K562 (cell line): ENCODE measurements at regions not wholly inside any gene's neighbourhood (a gene's known extent, or its start where the extent isn't known, plus 50 kb on each side); places are given as distances from the start of the nearest gene placed in this dataset.

Experiments
- ATAC-seq: fragments of 200-7000 bp; cut with Tn5 transposase; 3 replicates; pipeline ENCODE4 v1.9.1; 2020; ENCODE audit warnings: moderate library complexity
- BruUV-seq: library from RNA; stranded (reverse); fragments of 400-500 nt; replicated peaks from 2 replicates; lab custom pipeline; 2021; lab: Mats Ljungman, UMichigan
- CTCF ChIA-PET: fragments of 300-600 bp; formaldehyde crosslinking; extraction: SDS; loops from one replicate; lab custom pipeline; 2021; ENCODE audit warnings: low intra/inter-chr PET ratio; lab: Yijun Ruan, JAX
- POLR2A ChIA-PET: fragments of 300-600, 350-650 bp; sonication (Branson Sonifier 250); formaldehyde crosslinking; extraction: SDS; loops from one replicate; lab custom pipeline; 2021; ENCODE audit warnings: antibody characterized with exemption, inconsistent platforms; lab: Yijun Ruan, JAX
- DNase-seq, 4 experiments: peaks; one replicate each; pipeline versions ENCODE4 v3.0.0 to v3.0.0-alpha.2; 2011 to 2018; ENCODE audit warnings: low spot score in 3 of 4, mixed read lengths in 3 of 4; ENCODE audit errors: extremely low read depth in 1 of 4
- FAIRE-seq: peaks from 2 replicates; lab custom pipeline; 2011; peaks lifted over from hg19 to GRCh38; lab: Jason Lieb, UNC
- H2AFZ ChIP-seq: 2 replicates; pipeline ENCODE4 v1.6.0; 2011; ENCODE audit warnings: low read depth, low read length, control low read depth, inconsistent platforms
- H3K27ac ChIP-seq: fragments of 200-600 bp; 3 replicates; pipeline ENCODE4 v1.8.0; 2011; ENCODE audit warnings: low read depth, mild to moderate bottlenecking, control low read depth, inconsistent platforms, low read length, moderate library complexity, mixed read lengths; ENCODE audit errors: extremely low read depth
- H3K27me3 ChIP-seq, 2 experiments: fragments of 300-600 bp in 1 of 2; 2 replicates in 1 of 2; 3 replicates in 1 of 2; pipeline versions ENCODE4 v1.6.0 to v1.8.0; 2011; ENCODE audit warnings: inconsistent platforms in 2 of 2, low read length in 2 of 2, mild to moderate bottlenecking in 1 of 2, mixed read lengths in 1 of 2, moderate library complexity in 1 of 2; ENCODE audit not compliant: control insufficient read depth in 2 of 2, insufficient read depth in 2 of 2
- H3K36me3 ChIP-seq: fragments of 300-600 bp; 3 replicates; pipeline ENCODE4 v1.8.0; 2011; ENCODE audit warnings: mild to moderate bottlenecking, low read length, inconsistent platforms; ENCODE audit not compliant: control insufficient read depth, insufficient read depth
- H3K4me1 ChIP-seq, 2 experiments: fragments of 200-600 bp in 1 of 2; replicated peaks in 1 of 2; 2 replicates in 1 of 2; 3 replicates in 1 of 2; pipeline versions ENCODE4 v1.5.1 to v1.8.0; 2011; ENCODE audit warnings: inconsistent platforms in 2 of 2, low read length in 2 of 2, mild to moderate bottlenecking in 1 of 2, mixed read lengths in 1 of 2, moderate library complexity in 1 of 2; ENCODE audit not compliant: control insufficient read depth in 2 of 2, insufficient read depth in 2 of 2
- H3K4me2 ChIP-seq: 2 replicates; pipeline ENCODE4 v1.6.1; 2011; ENCODE audit warnings: low read length, control low read depth, inconsistent platforms, mixed read lengths; ENCODE audit not compliant: insufficient read depth
- H3K4me3 ChIP-seq: fragments of 200-600 bp; sonication (generic), shearing (Covaris generic); 2 replicates; pipeline ENCODE4 v1.5.1; 2016; ENCODE audit warnings: control low read depth, inconsistent platforms
- H3K79me2 ChIP-seq: fragments of 200-600 bp; 3 replicates; pipeline ENCODE4 v1.8.0; 2011; ENCODE audit warnings: low read length, inconsistent platforms; ENCODE audit not compliant: control insufficient read depth, insufficient read depth
- H3K9ac ChIP-seq, 2 experiments: 2 replicates each; pipeline versions ENCODE4 v1.6.0 to v1.6.1; 2011; ENCODE audit warnings: low read depth in 2 of 2, low read length in 2 of 2, control low read depth in 1 of 2, inconsistent platforms in 1 of 2, mild to moderate bottlenecking in 1 of 2, mixed read lengths in 1 of 2; ENCODE audit not compliant: insufficient read depth in 1 of 2
- H3K9me1 ChIP-seq: one replicate; pipeline ENCODE4 v1.6.0; 2011; ENCODE audit warnings: inconsistent platforms, mild to moderate bottlenecking, low read length, moderate library complexity; ENCODE audit not compliant: control insufficient read depth, insufficient read depth
- H3K9me3 ChIP-seq: replicated peaks from 2 replicates; pipeline ENCODE4 v1.5.1; 2011; ENCODE audit warnings: low read depth, low read length, inconsistent platforms; ENCODE audit not compliant: control insufficient read depth, insufficient read depth
- H4K20me1 ChIP-seq: replicated peaks from 2 replicates; pipeline ENCODE4 v1.6.1; 2011; ENCODE audit warnings: low read length, inconsistent platforms, mixed read lengths; ENCODE audit not compliant: control insufficient read depth, insufficient read depth
- DMBX1 ChIP-seq: fragments of 250-450 bp; sonication (Bioruptor Pico); IDR thresholded peaks from 2 replicates; pipeline ENCODE4 v1.8.0; 2022; ENCODE audit warnings: inconsistent platforms, mild to moderate bottlenecking, moderate library complexity, borderline replicate concordance
- GATAD2A ChIP-seq: fragments of 450-650 bp; IDR thresholded peaks from 2 replicates; pipeline ENCODE4 v1.6.1; 2017
- HCFC1 ChIP-seq: IDR thresholded peaks from 2 replicates; pipeline ENCODE4 v1.6.1; 2012; ENCODE audit warnings: low read depth, low read length, improper control_type of control experiment
- HDAC1 ChIP-seq, 2 experiments: fragments of 450-650 bp; IDR thresholded peaks; 2 replicates each; pipeline ENCODE4 v1.6.1; 2016 to 2017; ENCODE audit warnings: inconsistent platforms in 1 of 2, mild to moderate bottlenecking in 1 of 2, moderate library complexity in 1 of 2
- KAT7 ChIP-seq: sonication (generic); formaldehyde crosslinking; IDR thresholded peaks from 2 replicates; pipeline ENCODE4 v1.8.0; 2022; ENCODE audit warnings: missing genetic modification reagents, mild to moderate bottlenecking, borderline replicate concordance
- LEF1 ChIP-seq: fragments of 450-650 bp; IDR thresholded peaks from 2 replicates; pipeline ENCODE4 v1.6.1; 2016; ENCODE audit warnings: mild to moderate bottlenecking
- NR4A1 ChIP-seq, 2 experiments: fragments of 250-450 bp in 1 of 2; fragments of 450-650 bp in 1 of 2; sonication (Bioruptor Pico) in 1 of 2; IDR thresholded peaks; 2 replicates each; pipeline versions ENCODE4 v1.4.0 to v1.6.1; 2016 to 2020; ENCODE audit warnings: mild to moderate bottlenecking in 2 of 2, missing compliant biosample characterization in 1 of 2, missing genetic modification characterization in 1 of 2, moderate library complexity in 1 of 2
- POU5F1 ChIP-seq: fragments of 150-350 bp; IDR thresholded peaks from 2 replicates; pipeline ENCODE4 v1.6.1; 2014; ENCODE audit warnings: borderline replicate concordance, low read length, low read depth, mild to moderate bottlenecking; ENCODE audit not compliant: partially characterized antibody
- RBM15 ChIP-seq: fragments of 200-400 bp; formaldehyde crosslinking; IDR thresholded peaks from 2 replicates; pipeline ENCODE4 v1.6.1; 2018; ENCODE audit warnings: mild to moderate bottlenecking, low read length, moderate library complexity; ENCODE audit not compliant: insufficient read depth
- RCOR1 ChIP-seq, 2 experiments: IDR thresholded peaks; 2 replicates each; pipeline ENCODE4 v1.6.1; 2012; ENCODE audit warnings: low read depth in 2 of 2, low read length in 2 of 2, borderline replicate concordance in 1 of 2, improper control_type of control experiment in 1 of 2
- TCFL5 ChIP-seq: fragments of 250-450 bp; sonication (Bioruptor Pico); conservative IDR thresholded peaks from 2 replicates; pipeline ENCODE4 v1.6.1; 2021; ENCODE audit warnings: mild to moderate bottlenecking, moderate library complexity, matching md5 sums
- ZBTB17 ChIP-seq: fragments of 450-650 bp; formaldehyde crosslinking; IDR thresholded peaks from 2 replicates; pipeline ENCODE4 v1.4.0; 2020; ENCODE audit warnings: mild to moderate bottlenecking
- ZNF134 ChIP-seq: fragments of 250-450 bp; sonication (Bioruptor Pico); conservative IDR thresholded peaks from 2 replicates; pipeline ENCODE4 v1.4.0; 2020
- in situ Hi-C: fragments of 300-500 bp; cut with MboI; formaldehyde crosslinking; loops from 4 replicates; pipeline ENCODE4 v1.15.0; 2018; ENCODE audit warnings: inconsistent platforms, mixed read lengths
- intact Hi-C: fragments of 100-400 bp; cut with micrococcal nuclease; formaldehyde crosslinking; loops from 2 replicates; pipeline ENCODE4 v1.14.2; 2022
- TF ChIP-seq, protein P1 (sequence below), 2 experiments: IDR thresholded peaks; 2 replicates each; pipeline ENCODE4 v1.6.1; 2012; ENCODE audit warnings: improper control_type of control experiment in 2 of 2, low read depth in 2 of 2, low read length in 2 of 2, borderline replicate concordance in 1 of 2
- TF ChIP-seq, protein P2 (sequence below): fragments of 450-650 bp; formaldehyde crosslinking; IDR thresholded peaks from 2 replicates; pipeline ENCODE4 v1.4.0; 2020; ENCODE audit warnings: mild to moderate bottlenecking, moderate library complexity
- TF ChIP-seq, protein P3 (sequence below): fragments of 450-650 bp; conservative IDR thresholded peaks from 2 replicates; pipeline ENCODE4 v1.6.1; 2016; ENCODE audit warnings: missing genetic modification characterization, low read depth, mild to moderate bottlenecking, control low read depth, missing compliant biosample characterization
- TF ChIP-seq, protein P4 (sequence below): fragments of 450-650 bp; formaldehyde crosslinking; IDR thresholded peaks from 2 replicates; pipeline ENCODE4 v1.4.0; 2022; ENCODE audit warnings: missing genetic modification characterization

DNA sequence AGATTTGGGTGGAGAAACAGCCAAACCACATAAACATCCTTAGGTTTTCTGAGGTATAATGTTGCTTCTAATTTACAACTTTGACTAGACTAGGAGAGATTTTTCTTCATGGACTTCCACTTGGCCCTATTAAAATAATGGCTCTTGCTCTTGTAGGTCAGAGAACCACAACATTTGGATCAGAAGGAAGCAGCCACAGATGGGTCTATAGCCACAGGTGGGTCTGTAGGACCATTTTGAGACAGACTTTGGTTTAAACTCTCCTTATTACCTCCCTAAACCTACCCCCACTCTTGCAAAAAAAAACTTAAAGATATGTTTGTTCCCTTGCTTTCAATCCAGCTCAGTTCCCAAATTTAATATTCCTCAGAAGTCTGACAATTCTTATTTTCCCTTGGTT lies 1260.8 kb downstream of the GATA3 start:
- Histone ChIP-seq H3K4me3 (no peak overlapping the region), H2AFZ (no peak overlapping the region), H3K36me3 (no peaks in the 10 kb centered on the region), H3K4me1 (no peaks in the 10 kb centered on the region), H3K4me2 (no peak overlapping the region), H3K9me3 (no peaks in the 10 kb centered on the region), H3K9me1 (no peaks in the 10 kb centered on the region), H4K20me1 (no peaks in the 10 kb centered on the region), H3K79me2 (no peaks in the 10 kb centered on the region), H3K27ac (no peak overlapping the region), H3K27me3 (no peaks in the 10 kb centered on the region), H3K9ac (no peak overlapping the region)
- intact Hi-C loops: no loop called here
- FAIRE-seq (no peak), DNase-seq (no peak), ATAC-seq (no peak)
- BruUV-seq: no TSS peak
- in situ Hi-C loops: no loop called here
- ChIA-PET CTCF (no interaction called here), POLR2A (no interaction called here)
- TF ChIP-seq HCFC1: no peak
- no peak for TF ChIP-seq HDAC1 (IDR thresholded peaks at IDR 0.05)
- TF ChIP-seq, protein P1, sequence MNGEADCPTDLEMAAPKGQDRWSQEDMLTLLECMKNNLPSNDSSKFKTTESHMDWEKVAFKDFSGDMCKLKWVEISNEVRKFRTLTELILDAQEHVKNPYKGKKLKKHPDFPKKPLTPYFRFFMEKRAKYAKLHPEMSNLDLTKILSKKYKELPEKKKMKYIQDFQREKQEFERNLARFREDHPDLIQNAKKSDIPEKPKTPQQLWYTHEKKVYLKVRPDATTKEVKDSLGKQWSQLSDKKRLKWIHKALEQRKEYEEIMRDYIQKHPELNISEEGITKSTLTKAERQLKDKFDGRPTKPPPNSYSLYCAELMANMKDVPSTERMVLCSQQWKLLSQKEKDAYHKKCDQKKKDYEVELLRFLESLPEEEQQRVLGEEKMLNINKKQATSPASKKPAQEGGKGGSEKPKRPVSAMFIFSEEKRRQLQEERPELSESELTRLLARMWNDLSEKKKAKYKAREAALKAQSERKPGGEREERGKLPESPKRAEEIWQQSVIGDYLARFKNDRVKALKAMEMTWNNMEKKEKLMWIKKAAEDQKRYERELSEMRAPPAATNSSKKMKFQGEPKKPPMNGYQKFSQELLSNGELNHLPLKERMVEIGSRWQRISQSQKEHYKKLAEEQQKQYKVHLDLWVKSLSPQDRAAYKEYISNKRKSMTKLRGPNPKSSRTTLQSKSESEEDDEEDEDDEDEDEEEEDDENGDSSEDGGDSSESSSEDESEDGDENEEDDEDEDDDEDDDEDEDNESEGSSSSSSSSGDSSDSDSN (IDR thresholded peaks at IDR 0.05; ENCODE audit: borderline replicate concordance in 1 of 2, low read depth in 2 of 2, low read length in 2 of 2): no peak
- no peak for TF ChIP-seq DMBX1 (CRISPR knock-in tag)
- no peak for TF ChIP-seq NR4A1 (CRISPR knock-in tag; IDR thresholded peaks at IDR 0.05)
- TF ChIP-seq NR4A1 (tag; IDR thresholded peaks at IDR 0.05): no peak
- TF ChIP-seq GATAD2A: no peak
- TF ChIP-seq RBM15: no peak
- no peak for TF ChIP-seq LEF1
- TF ChIP-seq, protein P2, sequence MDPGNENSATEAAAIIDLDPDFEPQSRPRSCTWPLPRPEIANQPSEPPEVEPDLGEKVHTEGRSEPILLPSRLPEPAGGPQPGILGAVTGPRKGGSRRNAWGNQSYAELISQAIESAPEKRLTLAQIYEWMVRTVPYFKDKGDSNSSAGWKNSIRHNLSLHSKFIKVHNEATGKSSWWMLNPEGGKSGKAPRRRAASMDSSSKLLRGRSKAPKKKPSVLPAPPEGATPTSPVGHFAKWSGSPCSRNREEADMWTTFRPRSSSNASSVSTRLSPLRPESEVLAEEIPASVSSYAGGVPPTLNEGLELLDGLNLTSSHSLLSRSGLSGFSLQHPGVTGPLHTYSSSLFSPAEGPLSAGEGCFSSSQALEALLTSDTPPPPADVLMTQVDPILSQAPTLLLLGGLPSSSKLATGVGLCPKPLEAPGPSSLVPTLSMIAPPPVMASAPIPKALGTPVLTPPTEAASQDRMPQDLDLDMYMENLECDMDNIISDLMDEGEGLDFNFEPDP (CRISPR knock-in tag): no peak
- TF ChIP-seq KAT7 (CRISPR knock-in tag): no peak
- TF ChIP-seq RCOR1 (IDR thresholded peaks at IDR 0.05; ENCODE audit: borderline replicate concordance in 1 of 2, low read depth in 2 of 2, low read length in 2 of 2): no peak
- TF ChIP-seq POU5F1: no peak
- TF ChIP-seq, protein P3, sequence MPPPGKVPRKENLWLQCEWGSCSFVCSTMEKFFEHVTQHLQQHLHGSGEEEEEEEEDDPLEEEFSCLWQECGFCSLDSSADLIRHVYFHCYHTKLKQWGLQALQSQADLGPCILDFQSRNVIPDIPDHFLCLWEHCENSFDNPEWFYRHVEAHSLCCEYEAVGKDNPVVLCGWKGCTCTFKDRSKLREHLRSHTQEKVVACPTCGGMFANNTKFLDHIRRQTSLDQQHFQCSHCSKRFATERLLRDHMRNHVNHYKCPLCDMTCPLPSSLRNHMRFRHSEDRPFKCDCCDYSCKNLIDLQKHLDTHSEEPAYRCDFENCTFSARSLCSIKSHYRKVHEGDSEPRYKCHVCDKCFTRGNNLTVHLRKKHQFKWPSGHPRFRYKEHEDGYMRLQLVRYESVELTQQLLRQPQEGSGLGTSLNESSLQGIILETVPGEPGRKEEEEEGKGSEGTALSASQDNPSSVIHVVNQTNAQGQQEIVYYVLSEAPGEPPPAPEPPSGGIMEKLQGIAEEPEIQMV (tag): no peak
- TF ChIP-seq, protein P4, sequence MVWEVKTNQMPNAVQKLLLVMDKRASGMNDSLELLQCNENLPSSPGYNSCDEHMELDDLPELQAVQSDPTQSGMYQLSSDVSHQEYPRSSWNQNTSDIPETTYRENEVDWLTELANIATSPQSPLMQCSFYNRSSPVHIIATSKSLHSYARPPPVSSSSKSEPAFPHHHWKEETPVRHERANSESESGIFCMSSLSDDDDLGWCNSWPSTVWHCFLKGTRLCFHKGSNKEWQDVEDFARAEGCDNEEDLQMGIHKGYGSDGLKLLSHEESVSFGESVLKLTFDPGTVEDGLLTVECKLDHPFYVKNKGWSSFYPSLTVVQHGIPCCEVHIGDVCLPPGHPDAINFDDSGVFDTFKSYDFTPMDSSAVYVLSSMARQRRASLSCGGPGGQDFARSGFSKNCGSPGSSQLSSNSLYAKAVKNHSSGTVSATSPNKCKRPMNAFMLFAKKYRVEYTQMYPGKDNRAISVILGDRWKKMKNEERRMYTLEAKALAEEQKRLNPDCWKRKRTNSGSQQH: no peak
- no peak for TF ChIP-seq ZBTB17 (CRISPR knock-in tag)
- no peak for TF ChIP-seq TCFL5 (CRISPR knock-in tag)
- no peak for TF ChIP-seq ZNF134 (CRISPR knock-in tag)
